GM19395 (cell line): ENCODE measurements at regions not wholly inside any gene's neighbourhood (a gene's known extent, or its start where the extent isn't known, plus 50 kb on each side); places are given as distances from the start of the nearest gene placed in this dataset.
"Not testable (repeated sequence)": the region's sequence is repeated elsewhere in the genome, so short reads cannot be mapped to it uniquely, and the experiment has no call there.

ENCODE experiments used
- ATAC-seq: cut with Tn5 transposase; IDR thresholded peaks from one replicate; pipeline ENCODE4 v1.9.1; 2021; ENCODE audit warnings: mild to moderate bottlenecking, moderate library complexity; ENCODE audit not compliant: unreplicated experiment

DNA sequence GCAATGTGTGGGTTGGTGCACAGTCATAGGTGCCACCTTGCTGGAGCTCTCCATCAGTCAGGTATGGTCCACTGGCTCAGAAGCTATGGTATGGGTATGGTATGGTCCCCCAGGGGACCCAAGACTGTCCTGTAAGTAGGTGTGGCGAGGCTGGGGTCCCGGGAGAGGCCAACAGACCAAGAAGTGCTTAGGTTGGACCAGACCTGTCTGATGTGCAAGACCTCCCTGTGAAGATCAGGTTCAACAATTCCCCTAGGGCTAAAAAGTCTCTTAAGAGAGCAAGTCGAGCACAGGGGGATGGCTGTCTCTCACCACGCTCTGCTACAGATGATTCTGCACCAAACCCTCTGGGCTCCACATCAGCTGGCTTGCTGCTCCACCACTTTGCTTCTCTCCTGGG lies 1145.0 kb downstream of the RPA4 start:
- ATAC-seq: no peak

DNA sequence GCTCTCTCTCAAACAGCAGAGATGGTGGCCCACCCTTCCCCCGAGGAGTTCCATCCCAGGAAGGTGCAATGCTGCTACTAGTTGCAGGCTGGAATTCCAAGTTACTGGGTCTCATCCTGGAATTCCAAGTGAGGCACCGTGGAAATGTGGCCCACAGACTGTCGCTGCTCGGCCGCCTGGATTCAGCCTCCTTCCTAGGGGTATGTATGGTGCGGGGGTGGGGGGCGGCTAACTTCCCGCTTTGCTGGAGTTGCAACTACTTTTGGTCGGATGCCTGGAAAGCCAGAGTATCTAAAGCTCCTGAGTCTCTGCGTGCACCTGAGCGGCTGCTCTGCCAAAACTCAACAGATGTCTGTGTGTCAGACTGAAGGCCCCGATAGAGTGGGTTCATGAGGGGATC lies 1146.2 kb downstream of the RPA4 start:
- no peak for ATAC-seq

DNA sequence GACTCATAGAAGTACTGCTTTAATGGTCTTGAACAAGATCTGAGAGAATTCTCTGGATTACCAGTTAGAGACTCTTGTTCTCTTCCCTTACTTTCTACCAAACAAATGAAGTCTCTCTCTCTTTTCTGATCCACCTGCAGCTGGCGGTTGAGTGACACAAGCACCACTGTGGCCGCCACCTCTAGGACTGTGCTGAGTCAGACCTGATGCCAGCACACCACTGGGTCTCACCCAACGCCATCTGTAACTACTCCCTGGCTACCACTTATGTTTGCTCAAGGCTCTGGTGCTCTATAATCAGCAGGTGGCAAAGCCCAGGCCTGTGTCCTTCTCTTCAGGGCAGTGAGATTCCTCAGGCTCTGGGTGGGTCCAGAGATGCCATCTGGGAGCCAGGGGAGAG lies 1173.5 kb downstream of the RPA4 start:
- no peak for ATAC-seq

DNA sequence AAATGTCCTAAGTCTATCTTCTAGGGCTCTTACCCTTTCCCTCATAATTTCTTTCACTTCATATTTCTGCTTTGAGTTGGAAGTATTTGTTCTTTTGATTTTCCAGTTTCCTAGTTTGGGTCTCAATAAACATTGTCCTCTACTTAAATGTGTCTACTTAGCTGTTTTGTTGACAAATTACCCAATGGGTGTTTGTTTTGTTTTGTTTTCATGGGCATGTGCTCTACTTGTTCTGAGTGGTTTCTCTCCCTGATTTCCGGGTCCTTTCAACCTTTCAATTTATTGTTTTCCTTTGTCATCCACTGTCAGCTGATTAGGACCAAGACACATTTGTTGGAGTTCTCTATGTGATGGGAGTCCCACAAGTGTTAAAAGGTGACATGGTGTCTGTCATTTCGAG lies 1181.4 kb downstream of the RPA4 start:
- no peak for ATAC-seq

DNA sequence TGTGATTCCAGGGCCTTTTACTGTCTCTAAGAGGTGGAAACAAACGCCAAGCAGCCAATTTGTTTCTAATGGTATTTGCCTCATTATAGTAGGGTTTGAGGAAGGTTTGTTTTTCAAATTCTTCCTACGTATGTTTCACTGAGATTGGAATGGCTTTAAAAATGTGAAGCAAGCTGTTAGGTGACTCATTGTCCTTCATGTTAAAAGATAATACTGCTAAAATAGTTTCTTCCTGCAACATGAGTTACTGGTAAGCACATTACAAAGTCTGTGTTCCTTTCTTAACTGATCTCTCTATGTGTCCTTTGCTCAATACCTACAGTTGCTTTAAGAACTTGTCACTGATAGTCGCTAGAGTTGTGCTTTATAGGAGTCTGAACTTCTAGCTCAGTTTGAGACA lies 1183.9 kb downstream of the RPA4 start:
- no peak for ATAC-seq

GRCh38 chrX:98068024-98068580 lies 1184.4 kb downstream of the RPA4 start:
- ATAC-seq: no peak

DNA sequence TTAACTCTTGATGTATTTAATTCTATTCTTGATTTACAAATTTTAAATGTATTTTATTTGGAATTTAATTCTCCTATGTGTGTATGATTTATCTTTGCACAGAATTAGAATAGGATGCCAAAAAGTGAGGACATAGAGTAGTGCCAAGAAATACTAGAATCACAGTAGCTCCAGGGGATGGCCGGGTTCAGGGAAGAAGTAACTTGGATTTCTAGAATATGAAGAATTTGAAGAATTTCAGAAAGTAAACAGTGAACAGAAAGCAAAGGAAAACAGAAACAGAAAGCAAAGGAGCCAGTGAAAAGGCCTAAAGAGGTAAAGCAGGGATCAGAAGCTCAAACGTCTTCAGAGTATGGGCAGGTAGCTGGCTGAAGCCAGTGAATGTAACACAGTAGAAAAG lies 1187.6 kb downstream of the RPA4 start:
- no peak for ATAC-seq

DNA sequence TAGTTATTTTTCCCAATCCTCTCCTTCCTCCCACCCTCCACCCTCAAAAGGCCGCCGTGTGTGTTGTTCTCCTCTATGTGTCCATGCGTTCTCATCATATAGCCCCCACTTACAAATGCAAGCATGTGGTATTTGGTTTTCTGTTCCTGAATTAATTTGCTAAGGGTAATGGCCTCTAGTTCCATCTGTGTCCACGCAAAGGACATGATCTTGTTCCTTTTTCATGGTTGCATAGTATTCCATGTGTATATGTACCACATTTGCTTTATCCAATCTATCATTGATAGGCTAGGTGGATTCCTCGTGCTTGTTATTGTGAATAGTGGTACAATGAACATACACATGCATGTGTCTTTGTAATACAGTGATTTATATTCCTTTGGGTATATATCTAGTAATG lies 1193.7 kb downstream of the RPA4 start:
- no peak for ATAC-seq

DNA sequence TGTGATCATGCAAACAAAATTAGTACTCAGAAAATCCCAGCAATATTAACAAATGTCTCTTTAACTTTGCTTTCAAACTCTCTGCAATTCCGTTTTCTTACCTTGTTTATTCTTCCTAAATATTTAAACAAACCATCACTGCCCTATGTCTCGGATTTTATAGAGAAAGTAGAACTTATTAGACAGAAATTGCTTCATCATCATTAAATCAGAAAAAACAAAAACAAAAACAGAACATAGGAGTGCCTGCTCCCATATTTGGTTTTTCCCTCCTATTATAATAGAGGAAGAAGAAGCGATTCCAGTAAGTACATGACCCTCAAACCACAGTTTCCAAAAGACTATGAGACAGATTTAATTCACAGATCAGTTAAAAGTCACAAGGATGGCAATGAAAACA lies 1228.0 kb downstream of the RPA4 start:
- ATAC-seq: no peak

- ATAC-seq: no peak
Measured at GRCh38 chrX:98114021-98114420, 1230.3 kb downstream of the RPA4 start.

GRCh38 chrX:98141466-98141865 lies 1257.8 kb downstream of the RPA4 start:
- ATAC-seq: no peak

GRCh38 chrX:98191003-98191402 lies 1307.3 kb downstream of the RPA4 start:
- no peak for ATAC-seq

DNA sequence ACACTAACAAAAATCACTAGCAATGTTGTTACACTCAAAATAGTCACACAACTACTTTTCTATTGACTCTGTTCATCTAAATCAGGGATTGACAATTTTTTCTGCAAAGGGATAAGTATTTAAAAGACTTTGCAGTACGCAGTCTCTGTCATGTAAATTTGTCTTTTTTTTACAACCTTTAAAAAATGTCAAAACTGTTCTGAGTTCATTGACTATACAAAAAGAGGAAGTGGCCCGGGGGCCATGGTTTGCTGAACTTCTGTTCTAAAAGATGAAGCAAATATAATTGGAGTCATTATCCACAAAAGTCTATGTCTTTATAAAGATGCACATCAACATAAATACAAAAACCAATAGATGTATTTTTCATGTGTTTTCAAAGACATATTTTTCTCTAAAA lies 1310.3 kb downstream of the RPA4 start:
- ATAC-seq: no peak

DNA sequence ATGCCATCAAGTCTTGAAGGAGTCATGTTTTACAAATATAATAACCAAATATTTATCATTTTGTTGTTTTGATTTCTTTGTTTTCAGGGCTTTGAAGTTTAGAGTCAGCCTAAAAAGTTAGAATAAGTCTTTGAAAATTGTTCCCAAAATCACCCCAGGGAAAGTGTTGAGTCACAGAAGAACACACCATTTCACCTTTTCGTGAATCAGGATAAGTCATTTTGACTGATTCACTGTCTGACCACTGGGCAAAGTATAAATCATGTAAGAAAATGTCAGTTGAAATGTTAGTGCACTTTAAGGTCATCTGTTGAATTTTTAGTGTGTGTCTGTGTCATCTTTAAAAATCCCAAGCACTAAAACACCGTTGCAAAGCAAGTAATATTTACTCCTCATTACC lies 1320.1 kb downstream of the RPA4 start:
- no peak for ATAC-seq

DNA sequence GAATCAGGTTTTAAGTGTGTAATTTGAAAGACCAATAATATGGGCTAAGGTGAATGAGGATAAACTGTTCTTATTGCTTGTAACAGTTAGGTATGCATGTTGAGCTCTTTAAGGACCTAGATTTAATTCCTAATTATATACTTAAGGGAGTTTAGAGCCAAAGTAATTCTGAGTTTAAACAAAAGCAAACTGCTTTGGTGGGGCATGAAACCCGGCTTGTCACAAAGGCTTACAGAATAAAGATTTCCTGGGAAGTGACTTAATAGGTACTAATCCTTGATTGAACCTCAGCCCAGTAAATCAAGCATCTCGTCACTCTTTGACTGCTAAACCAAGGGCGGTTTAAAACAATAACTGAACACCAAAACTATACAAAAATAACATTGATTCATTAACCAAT lies 1324.2 kb downstream of the RPA4 start:
- no peak for ATAC-seq

DNA sequence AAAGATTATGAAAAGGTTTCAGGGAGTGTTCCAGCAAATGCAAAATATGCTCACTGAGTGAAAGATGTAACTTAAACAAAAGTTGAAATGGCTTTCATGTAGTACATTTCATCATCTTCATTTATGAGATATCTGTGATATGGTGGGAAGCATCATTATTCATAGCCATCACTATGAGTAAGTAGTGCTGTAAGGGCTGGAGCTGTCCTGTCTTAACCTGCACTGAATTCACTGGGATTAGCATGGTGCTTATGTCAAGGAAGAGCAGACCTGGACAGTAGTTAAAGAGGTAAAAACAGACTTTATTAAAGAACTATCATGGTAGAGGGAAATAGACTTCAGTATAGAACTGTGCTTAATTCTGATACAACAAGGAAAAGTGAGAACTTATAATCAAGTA lies 1347.3 kb downstream of the RPA4 start:
- ATAC-seq: no peak

- not testable (repeated sequence) for ATAC-seq
Measured at GRCh38 chrX:98240061-98240460, 1356.4 kb downstream of the RPA4 start.

DNA sequence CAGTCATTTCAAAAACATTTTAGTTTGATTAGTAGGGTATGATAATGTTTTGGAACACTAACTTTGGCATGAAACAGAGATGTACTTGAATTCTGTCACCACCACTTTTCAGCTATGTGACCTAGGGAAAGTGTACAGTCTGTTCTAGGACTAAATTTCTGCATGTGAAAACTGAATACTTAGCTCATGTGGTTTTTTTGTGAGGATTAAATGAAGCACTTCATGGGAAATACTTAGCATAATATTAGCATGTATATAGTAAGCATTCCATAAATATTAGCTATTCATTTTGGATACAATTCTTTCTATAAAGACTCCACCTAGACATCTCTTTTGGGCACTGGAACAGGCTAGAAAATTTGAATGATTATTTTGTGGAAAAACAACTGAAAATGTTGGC lies 1379.4 kb downstream of the RPA4 start:
- no peak for ATAC-seq

DNA sequence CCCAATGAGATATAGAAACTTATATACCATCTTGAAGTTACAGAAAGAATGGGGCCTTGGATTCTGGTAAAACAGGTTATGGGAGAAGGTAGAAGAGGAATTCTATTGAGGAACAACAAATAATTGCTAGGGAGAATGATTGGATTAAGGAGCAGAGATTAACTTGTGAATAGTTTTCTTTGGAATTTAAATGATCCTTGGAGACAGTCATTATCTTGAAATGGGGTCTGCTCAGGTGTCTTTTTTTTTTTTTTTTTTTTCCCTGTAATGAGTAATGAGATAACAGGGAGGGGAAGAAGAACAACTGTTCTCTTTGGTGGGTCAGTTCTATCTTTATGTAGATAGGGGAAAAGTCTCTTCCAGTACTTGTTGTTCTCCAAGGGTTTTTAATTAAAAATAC lies 1406.0 kb downstream of the RPA4 start:
- ATAC-seq: no peak

DNA sequence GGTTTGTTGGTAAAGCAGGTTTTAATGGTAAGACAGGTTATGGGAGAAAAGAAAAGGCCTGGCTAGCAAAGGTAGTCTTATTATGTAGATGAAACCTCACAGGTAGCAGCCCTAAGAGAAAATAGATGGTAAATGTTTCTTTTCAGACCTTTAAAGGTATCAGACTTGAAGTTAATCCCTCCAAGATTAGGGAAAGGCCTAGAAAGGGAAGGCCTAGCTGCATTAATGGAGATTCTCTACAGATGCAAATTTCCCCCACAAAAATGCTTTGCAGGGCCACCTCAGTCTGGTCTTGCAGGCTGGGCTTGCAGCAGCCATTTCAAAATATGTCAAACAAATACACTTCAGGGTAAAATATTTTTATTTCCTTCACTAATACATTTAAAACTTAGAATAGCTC lies 1410.6 kb downstream of the RPA4 start:
- no peak for ATAC-seq

- ATAC-seq: no peak
Measured at GRCh38 chrX:98296129-98296528, 1412.4 kb downstream of the RPA4 start.

DNA sequence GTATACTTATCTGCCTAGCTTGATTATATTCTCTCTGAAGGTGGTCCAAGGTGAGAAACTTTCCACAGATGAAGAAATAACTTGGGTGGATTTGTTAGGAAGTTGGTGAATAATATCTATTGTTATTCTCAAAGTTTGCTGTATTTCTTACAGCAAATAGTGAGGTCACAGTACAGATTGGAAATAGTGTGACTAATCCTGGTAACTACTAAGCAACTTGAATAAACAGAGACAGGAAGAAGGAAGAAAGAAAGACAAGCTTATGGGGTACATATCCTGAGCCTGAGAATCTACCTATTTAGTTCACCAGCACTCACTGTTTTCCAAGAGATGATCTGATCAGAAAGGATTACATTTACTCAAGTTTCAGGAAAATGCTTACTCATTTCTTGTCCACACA lies 1416.1 kb downstream of the RPA4 start:
- ATAC-seq: no peak

GRCh38 chrX:98300536-98300935 lies 1416.8 kb downstream of the RPA4 start:
- not testable (repeated sequence) for ATAC-seq

DNA sequence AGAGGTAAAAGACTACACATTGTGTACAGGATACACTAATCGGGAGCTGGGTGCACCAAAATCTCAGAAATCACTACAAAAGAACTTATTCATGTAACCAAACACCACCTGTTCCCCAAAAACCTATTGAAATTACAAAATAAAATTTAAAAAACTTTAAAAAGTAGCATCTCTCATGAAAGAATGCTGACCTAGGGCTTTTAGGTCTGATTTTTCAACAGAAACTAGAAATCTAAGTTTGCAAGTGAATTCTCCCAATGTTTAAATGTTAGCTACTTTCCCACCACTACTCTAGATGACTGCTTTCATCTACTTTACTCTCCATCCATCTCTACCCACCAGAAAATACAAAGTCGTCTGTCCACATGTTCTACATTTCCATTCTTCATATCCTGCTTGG lies 1447.7 kb downstream of the RPA4 start:
- no peak for ATAC-seq
